Activated CD8-positive, alpha-beta T cell treated with anti-CD3 and anti-CD28 coated beads, Interleukin-2, amount 10 ng/mL, durations not matched to agents 7 days and 5 days (primary cell): ENCODE measurements at regions not wholly inside any gene's neighbourhood (a gene's known extent, or its start where the extent isn't known, plus 50 kb on each side); places are given as distances from the start of the nearest gene placed in this dataset.
"Not testable (repeated sequence)": the region's sequence is repeated elsewhere in the genome, so short reads cannot be mapped to it uniquely, and the experiment has no call there.

Source experiments
- ATAC-seq: fragments of 150-1000 bp; cut with Tn5 transposase; one replicate; pipeline ENCODE4 v1.10.0; 2021; ENCODE audit warnings: moderate library complexity
- CTCF ChIA-PET: fragments of 350-600 bp; sonication (Branson Sonifier 250); formaldehyde crosslinking; loops from one replicate; lab custom pipeline; 2021; ENCODE audit warnings: antibody characterized with exemption; lab: Charles Lee
- POLR2A ChIA-PET: fragments of 350-600 bp; sonication (Branson Sonifier 250); formaldehyde crosslinking; loops from one replicate; lab custom pipeline; 2021; ENCODE audit warnings: antibody characterized with exemption; lab: Charles Lee
- DNase-seq: peaks from one replicate; pipeline ENCODE4 v3.0.0-alpha.2; 2020
- H3K27ac Mint-ChIP-seq: one replicate; pipeline ENCODE4 v1.8.0; 2021; ENCODE audit warnings: mild to moderate bottlenecking, mixed read lengths
- H3K27me3 Mint-ChIP-seq: one replicate; pipeline ENCODE4 v1.8.0; 2021; ENCODE audit warnings: low read depth, mixed read lengths
- H3K36me3 Mint-ChIP-seq: one replicate; pipeline ENCODE4 v1.8.0; 2021; ENCODE audit warnings: low read depth, mixed read lengths
- H3K4me1 Mint-ChIP-seq: one replicate; pipeline ENCODE4 v1.8.0; 2021; ENCODE audit warnings: low read depth, mixed read lengths
- H3K4me3 Mint-ChIP-seq: one replicate; pipeline ENCODE4 v1.8.0; 2021; ENCODE audit warnings: mild to moderate bottlenecking, mixed read lengths
- H3K9me3 Mint-ChIP-seq: one replicate; pipeline ENCODE4 v1.8.0; 2022; ENCODE audit warnings: mixed read lengths; ENCODE audit not compliant: insufficient read depth

GRCh38 chr4:104930745-104931736, 215.6 kb upstream of the TET2 start:
- H3K27ac Mint-ChIP-seq, result peak overlapping the region; percentile 88
- ATAC-seq (peak; percentile 65), DNase-seq (peak; percentile 77)
- not testable (repeated sequence) for H3K27me3 Mint-ChIP-seq
- H3K4me3 Mint-ChIP-seq, result peak overlapping the region; percentile 36
- peaks cover 54% of the 10 kb centered on the region for H3K4me1 Mint-ChIP-seq
- peaks cover 50% of the 10 kb centered on the region for H3K36me3 Mint-ChIP-seq
- peaks cover 36% of the 10 kb centered on the region for H3K9me3 Mint-ChIP-seq
- POLR2A ChIA-PET, result interaction anchor here (0.7 to 1.5 kb wide), 2 partner anchors 216 to 530 kb away, joined by 3 to 6 read pairs; partner anchors contain the start of gene TET2
- CTCF ChIA-PET, result interaction anchor here (0.9 to 3.8 kb wide), 11 partner anchors 9 to 543 kb away, joined by 3 to 15 read pairs (median 6); partner anchors contain the start of gene PPA2

GRCh38 chr4:104938624-104939023, 208.1 kb upstream of the TET2 start:
- POLR2A ChIA-PET, result interaction anchor here (0.9 to 1.0 kb wide), 2 partner anchors 40 to 535 kb away, joined by 3 to 4 read pairs; no protein-coding TSS in a partner anchor
- CTCF ChIA-PET, result no interaction called here
- peaks cover 17% of the 10 kb centered on the region for H3K36me3 Mint-ChIP-seq
- ATAC-seq (peak; percentile 72), DNase-seq (peak; percentile 77)
- H3K4me1 Mint-ChIP-seq, result peaks cover 43% of the 10 kb centered on the region
- H3K9me3 Mint-ChIP-seq, result peaks cover 9% of the 10 kb centered on the region
- H3K27me3 Mint-ChIP-seq, result no peaks in the 10 kb centered on the region
- peak overlapping the region; percentile 69 for H3K27ac Mint-ChIP-seq
- H3K4me3 Mint-ChIP-seq, result no peak overlapping the region

- ChIA-PET POLR2A (interaction anchor here (0.7 kb wide), 1 partner anchor 207 kb away, joined by 3 read pairs; no protein-coding TSS in a partner anchor), CTCF (interaction anchor here (2.0 kb wide), 1 partner anchor 10 kb away, joined by 11 read pairs; no protein-coding TSS in a partner anchor)
- H3K27me3 Mint-ChIP-seq, result no peaks in the 10 kb centered on the region
- DNase-seq (no peak), ATAC-seq (no peak)
- H3K4me1 Mint-ChIP-seq, result peaks cover 51% of the 10 kb centered on the region
- peaks cover 7% of the 10 kb centered on the region for H3K36me3 Mint-ChIP-seq
- H3K4me3 Mint-ChIP-seq, result no peak overlapping the region
- H3K9me3 Mint-ChIP-seq, result peaks cover 6% of the 10 kb centered on the region
- no peak overlapping the region for H3K27ac Mint-ChIP-seq
Measured at GRCh38 chr4:104940927-104941326, 205.7 kb upstream of the TET2 start.

- no peak overlapping the region for H3K27ac Mint-ChIP-seq
Measured at GRCh38 chr4:104941661-104942062, 205.0 kb upstream of the TET2 start.

GRCh38 chr4:104942990-104943743, 203.5 kb upstream of the TET2 start:
- peak overlapping the region; percentile 79 for H3K27ac Mint-ChIP-seq
- CTCF ChIA-PET, result interaction anchor here (0.9 to 3.1 kb wide), 8 partner anchors 10 to 531 kb away, joined by 3 to 15 read pairs (median 4); partner anchors contain the start of gene PPA2

More at GRCh38 chr4:104941661-104942062, 205.0 kb upstream of the TET2 start:
- no peak overlapping the region for H3K4me3 Mint-ChIP-seq
- CTCF ChIA-PET, result interaction anchor here (2.0 to 3.1 kb wide), 2 partner anchors 10 to 11 kb away, joined by 11 to 15 read pairs; no protein-coding TSS in a partner anchor
- POLR2A ChIA-PET, result no interaction called here
- peaks cover 7% of the 10 kb centered on the region for H3K36me3 Mint-ChIP-seq
- H3K9me3 Mint-ChIP-seq, result peaks cover 6% of the 10 kb centered on the region
- no peak for ATAC-seq
- no peaks in the 10 kb centered on the region for H3K27me3 Mint-ChIP-seq
- DNase-seq, result no peak
- peaks cover 51% of the 10 kb centered on the region for H3K4me1 Mint-ChIP-seq

GRCh38 chr4:104944596-104944995, 202.1 kb upstream of the TET2 start:
- H3K27ac Mint-ChIP-seq, result peak overlapping the region; percentile 79
- H3K4me3 Mint-ChIP-seq, result no peak overlapping the region
- peaks cover 46% of the 10 kb centered on the region for H3K4me1 Mint-ChIP-seq
- DNase-seq (no peak), ATAC-seq (no peak)
- H3K9me3 Mint-ChIP-seq, result peaks cover 6% of the 10 kb centered on the region
- CTCF ChIA-PET, result interaction anchor here (1.5 to 3.1 kb wide), 3 partner anchors 13 to 529 kb away, joined by 3 to 15 read pairs (median 7); partner anchors contain the start of gene PPA2
- H3K36me3 Mint-ChIP-seq, result peaks cover 7% of the 10 kb centered on the region
- no peaks in the 10 kb centered on the region for H3K27me3 Mint-ChIP-seq
- POLR2A ChIA-PET, result interaction anchor here (1.1 to 1.6 kb wide), 2 partner anchors 202 to 528 kb away, joined by 4 read pairs; partner anchors contain the start of gene TET2

More at GRCh38 chr4:104942990-104943743, 203.5 kb upstream of the TET2 start:
- H3K9me3 Mint-ChIP-seq, result peaks cover 6% of the 10 kb centered on the region
- POLR2A ChIA-PET, result interaction anchor here (0.7 to 1.6 kb wide), 3 partner anchors 15 to 204 kb away, joined by 4 to 5 read pairs (median 5); partner anchors contain the start of gene TET2
- ATAC-seq (peak; percentile 94), DNase-seq (peak; percentile 81)
- no peaks in the 10 kb centered on the region for H3K27me3 Mint-ChIP-seq
- H3K4me3 Mint-ChIP-seq, result peak overlapping the region; percentile 11
- peaks cover 49% of the 10 kb centered on the region for H3K4me1 Mint-ChIP-seq
- peaks cover 7% of the 10 kb centered on the region for H3K36me3 Mint-ChIP-seq

GRCh38 chr4:104964410-104965175, 182.1 kb upstream of the TET2 start:
- POLR2A ChIA-PET, result no interaction called here
- Mint-ChIP-seq H3K36me3 (peaks cover 14% of the 10 kb centered on the region), H3K9me3 (peaks cover 25% of the 10 kb centered on the region), H3K4me3 (no peak overlapping the region), H3K27me3 (no peaks in the 10 kb centered on the region), H3K4me1 (peaks cover 23% of the 10 kb centered on the region), H3K27ac (no peak overlapping the region)
- CTCF ChIA-PET, result no interaction called here
- DNase-seq (no peak), ATAC-seq (no peak)

- DNase-seq, result peak; percentile 68
- Mint-ChIP-seq H3K4me3 (peak overlapping the region; percentile 67), H3K27me3 (no peaks in the 10 kb centered on the region), H3K9me3 (peaks cover 20% of the 10 kb centered on the region), H3K27ac (peak overlapping the region; percentile 94), H3K36me3 (peaks cover 13% of the 10 kb centered on the region), H3K4me1 (peaks cover 23% of the 10 kb centered on the region)
- ATAC-seq, result peak; percentile 99
- ChIA-PET CTCF (interaction anchor here (0.7 to 2.5 kb wide), 9 partner anchors 12 to 181 kb away, joined by 3 to 10 read pairs (median 3); no protein-coding TSS in a partner anchor), POLR2A (interaction anchor here (0.6 kb wide), 1 partner anchor 41 kb away, joined by 5 read pairs; no protein-coding TSS in a partner anchor)
Measured at GRCh38 chr4:104966349-104967033, 180.2 kb upstream of the TET2 start.

- DNase-seq (peak; percentile 29), ATAC-seq (peak; percentile 38)
- H3K27ac Mint-ChIP-seq, result peak overlapping the region; percentile 94
- POLR2A ChIA-PET, result no interaction called here
- H3K36me3 Mint-ChIP-seq, result peaks cover 13% of the 10 kb centered on the region
- H3K9me3 Mint-ChIP-seq, result peaks cover 16% of the 10 kb centered on the region
- peak overlapping the region; percentile 67 for H3K4me3 Mint-ChIP-seq
- CTCF ChIA-PET, result interaction anchor here (0.7 to 2.5 kb wide), 6 partner anchors 12 to 180 kb away, joined by 3 to 10 read pairs (median 4); no protein-coding TSS in a partner anchor
- no peaks in the 10 kb centered on the region for H3K27me3 Mint-ChIP-seq
- peaks cover 23% of the 10 kb centered on the region for H3K4me1 Mint-ChIP-seq
Measured at GRCh38 chr4:104967034-104967401, 179.7 kb upstream of the TET2 start.
